Hepatocyte (in vitro differentiated cells): ENCODE measurements at regions not wholly inside any gene's neighbourhood (a gene's known extent, or its start where the extent isn't known, plus 50 kb on each side); places are given as distances from the start of the nearest gene placed in this dataset.
A peak's percentile ranks its signal among the peaks of the same experiment; 100 is the strongest.

Experiments used
- DNase-seq: peaks from one replicate; pipeline ENCODE4 v3.0.0-alpha.2; 2016; ENCODE audit warnings: low spot score
- H2AFZ ChIP-seq: fragments of 200-600 bp; sonication (generic); 2 replicates; pipeline ENCODE4 v1.6.0; 2016; ENCODE audit warnings: antibody characterized with exemption, mild to moderate bottlenecking
- H3K27ac ChIP-seq: fragments of 200-600 bp; sonication (generic); 2 replicates; pipeline ENCODE4 v1.5.1; 2016; ENCODE audit warnings: mild to moderate bottlenecking
- H3K27me3 ChIP-seq: fragments of 200-600 bp; sonication (generic); 2 replicates; pipeline ENCODE4 v1.6.1; 2016
- H3K36me3 ChIP-seq: fragments of 200-600 bp; sonication (generic); replicated peaks from 2 replicates; pipeline ENCODE4 v1.5.1; 2016; ENCODE audit warnings: low read depth; ENCODE audit not compliant: insufficient read depth
- H3K4me1 ChIP-seq: fragments of 200-600 bp; sonication (generic); 2 replicates; pipeline ENCODE4 v1.5.1; 2016; ENCODE audit warnings: mild to moderate bottlenecking, moderate library complexity; ENCODE audit not compliant: insufficient read depth
- H3K4me2 ChIP-seq: fragments of 200-600 bp; sonication (generic); 2 replicates; pipeline ENCODE4 v1.6.0; 2016
- H3K4me3 ChIP-seq: fragments of 200-600 bp; sonication (generic); 2 replicates; pipeline ENCODE4 v1.5.1; 2016; ENCODE audit warnings: mild to moderate bottlenecking
- H3K79me2 ChIP-seq: fragments of 200-600 bp; sonication (generic); 2 replicates; pipeline ENCODE4 v1.6.0; 2017; ENCODE audit warnings: mild to moderate bottlenecking
- H3K9me2 ChIP-seq: fragments of 200-600 bp; sonication (generic); replicated peaks from 2 replicates; pipeline ENCODE4 v1.6.0; 2017; ENCODE audit warnings: mild to moderate bottlenecking; ENCODE audit not compliant: insufficient read depth
- H3K9me3 ChIP-seq: fragments of 200-600 bp; sonication (generic); 2 replicates; pipeline ENCODE4 v1.5.1; 2016; ENCODE audit warnings: low read depth, mild to moderate bottlenecking
- H4K20me1 ChIP-seq: fragments of 200-600 bp; sonication (generic); 2 replicates; pipeline ENCODE4 v1.6.0; 2016; ENCODE audit warnings: mild to moderate bottlenecking; ENCODE audit not compliant: insufficient read depth, poor library complexity, severe bottlenecking
- EZH2 ChIP-seq: fragments of 200-600 bp; sonication (generic); IDR thresholded peaks from 2 replicates; pipeline ENCODE4 v1.6.1; 2016; ENCODE audit warnings: antibody characterized with exemption, mild to moderate bottlenecking, borderline replicate concordance
- EZH2phosphoT487 ChIP-seq: fragments of 200-600 bp; sonication (generic); IDR thresholded peaks from one replicate; pipeline ENCODE4 v1.6.1; 2018; ENCODE audit warnings: antibody characterized with exemption, mild to moderate bottlenecking, low read depth, moderate library complexity; ENCODE audit not compliant: unreplicated experiment, severe bottlenecking
- WGBS: methylation state at CpG from one replicate; pipeline ENCODE4 v1.1.6; 2016; ENCODE audit warnings: low lambda C conversion rate; ENCODE audit errors: missing lambda C conversion rate; 5-methylcytosine and 5-hydroxymethylcytosine counted together
- TF ChIP-seq, protein P1 (sequence below): fragments of 200-600 bp; sonication (generic); IDR thresholded peaks from 2 replicates; pipeline ENCODE4 v1.5.1; 2016; ENCODE audit warnings: antibody characterized with exemption, mild to moderate bottlenecking; ENCODE audit not compliant: poor library complexity

DNA sequence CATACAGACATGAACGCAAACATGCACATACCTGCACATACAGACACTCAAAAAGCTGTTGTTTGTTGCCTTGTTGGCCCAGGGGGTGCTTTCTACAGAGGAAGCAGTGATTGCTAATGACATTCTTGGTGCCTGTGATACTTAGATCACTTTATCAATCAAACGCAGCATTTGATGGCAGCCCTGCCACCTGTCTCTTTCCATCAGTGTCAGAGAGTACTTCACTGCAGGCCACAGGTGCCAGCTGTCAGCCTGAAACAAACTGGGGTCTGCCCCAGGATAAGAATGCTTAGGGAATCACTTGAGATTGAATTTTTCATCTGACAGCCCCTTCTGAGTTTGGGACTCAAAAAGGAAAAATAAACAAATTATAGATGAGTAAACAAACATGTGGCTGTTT, 388.9 kb upstream of the SGCD start:
- Histone ChIP-seq H2AFZ (no peak overlapping the region), H3K4me2 (no peak overlapping the region), H3K9me3 (no peaks in the 10 kb centered on the region), H3K36me3 (no peaks in the 10 kb centered on the region), H3K27me3 (no peaks in the 10 kb centered on the region), H3K79me2 (no peaks in the 10 kb centered on the region), H4K20me1 (no peaks in the 10 kb centered on the region), H3K9me2 (no peaks in the 10 kb centered on the region), H3K4me3 (no peak overlapping the region), H3K27ac (no peak overlapping the region), H3K4me1 (no peaks in the 10 kb centered on the region)
- no peak for DNase-seq
- TF ChIP-seq EZH2 = no peak
- TF ChIP-seq, protein P1, sequence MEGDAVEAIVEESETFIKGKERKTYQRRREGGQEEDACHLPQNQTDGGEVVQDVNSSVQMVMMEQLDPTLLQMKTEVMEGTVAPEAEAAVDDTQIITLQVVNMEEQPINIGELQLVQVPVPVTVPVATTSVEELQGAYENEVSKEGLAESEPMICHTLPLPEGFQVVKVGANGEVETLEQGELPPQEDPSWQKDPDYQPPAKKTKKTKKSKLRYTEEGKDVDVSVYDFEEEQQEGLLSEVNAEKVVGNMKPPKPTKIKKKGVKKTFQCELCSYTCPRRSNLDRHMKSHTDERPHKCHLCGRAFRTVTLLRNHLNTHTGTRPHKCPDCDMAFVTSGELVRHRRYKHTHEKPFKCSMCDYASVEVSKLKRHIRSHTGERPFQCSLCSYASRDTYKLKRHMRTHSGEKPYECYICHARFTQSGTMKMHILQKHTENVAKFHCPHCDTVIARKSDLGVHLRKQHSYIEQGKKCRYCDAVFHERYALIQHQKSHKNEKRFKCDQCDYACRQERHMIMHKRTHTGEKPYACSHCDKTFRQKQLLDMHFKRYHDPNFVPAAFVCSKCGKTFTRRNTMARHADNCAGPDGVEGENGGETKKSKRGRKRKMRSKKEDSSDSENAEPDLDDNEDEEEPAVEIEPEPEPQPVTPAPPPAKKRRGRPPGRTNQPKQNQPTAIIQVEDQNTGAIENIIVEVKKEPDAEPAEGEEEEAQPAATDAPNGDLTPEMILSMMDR = no peak
- 89% methylated on average over 2 of the region's 2 CpGs for WGBS

GRCh38 chr5:155941340-155941739, 385.6 kb upstream of the SGCD start:
- no peak overlapping the region for H3K4me2 ChIP-seq
- H3K79me2 ChIP-seq = no peaks in the 10 kb centered on the region
- H3K27ac ChIP-seq = no peak overlapping the region
- no peak overlapping the region for H2AFZ ChIP-seq
- H3K27me3 ChIP-seq = no peaks in the 10 kb centered on the region
- TF ChIP-seq EZH2phosphoT487 (no peak), EZH2 (no peak)
- TF ChIP-seq, protein P1 = no peak
- no peaks in the 10 kb centered on the region for H4K20me1 ChIP-seq
- H3K36me3 ChIP-seq = no peaks in the 10 kb centered on the region
- H3K9me2 ChIP-seq = no peaks in the 10 kb centered on the region
- DNase-seq = no peak
- H3K4me3 ChIP-seq = no peak overlapping the region
- no peaks in the 10 kb centered on the region for H3K4me1 ChIP-seq
- no peaks in the 10 kb centered on the region for H3K9me3 ChIP-seq

DNA sequence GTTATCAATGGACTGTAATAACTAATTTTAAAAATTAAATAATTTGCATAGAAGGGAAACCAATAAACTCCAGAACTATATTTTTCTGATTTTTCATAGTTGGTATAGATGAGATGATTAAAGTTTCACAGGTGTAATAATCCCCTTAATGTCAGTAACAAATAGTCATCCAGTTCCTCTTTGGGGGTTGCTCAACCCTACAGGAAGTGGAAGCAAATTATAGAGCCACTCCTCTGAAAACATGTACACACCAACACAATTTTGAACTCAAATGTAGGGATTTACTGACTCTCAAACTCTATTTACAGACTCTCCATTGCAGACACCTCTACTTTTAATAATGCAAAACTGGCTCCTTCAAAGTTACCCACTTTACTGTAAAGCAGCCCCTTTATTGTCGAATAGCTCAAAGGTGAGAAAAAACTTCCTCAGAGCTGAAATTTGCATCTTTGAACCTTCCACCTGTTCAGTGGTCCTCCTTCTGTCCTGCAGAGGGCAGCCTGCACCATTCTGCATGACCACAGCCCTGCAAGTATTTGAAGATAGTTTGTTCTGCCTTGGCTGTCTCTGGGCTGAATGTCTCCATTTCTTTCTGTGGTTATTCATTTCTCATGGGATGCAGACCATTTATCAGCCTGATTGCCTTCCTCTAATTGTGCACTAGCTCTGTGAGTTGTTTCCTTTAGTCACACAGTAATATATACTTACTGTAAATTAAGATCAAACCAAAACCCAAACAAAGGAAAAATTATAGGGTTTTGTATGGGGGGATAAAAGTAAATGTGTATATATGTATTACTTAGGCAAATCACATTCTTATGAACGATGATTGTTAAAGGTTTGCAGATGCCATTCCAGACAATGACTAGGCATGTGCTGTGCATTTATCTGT, 383.2 kb upstream of the SGCD start:
- Histone ChIP-seq H3K9me3 (no peaks in the 10 kb centered on the region), H3K36me3 (no peaks in the 10 kb centered on the region), H3K27ac (no peak overlapping the region), H2AFZ (no peak overlapping the region), H4K20me1 (no peaks in the 10 kb centered on the region), H3K4me2 (no peak overlapping the region), H3K79me2 (no peaks in the 10 kb centered on the region), H3K4me1 (peaks cover 3% of the 10 kb centered on the region), H3K9me2 (no peaks in the 10 kb centered on the region), H3K4me3 (no peak overlapping the region), H3K27me3 (no peaks in the 10 kb centered on the region)
- TF ChIP-seq, protein P1 = peak; percentile 89
- TF ChIP-seq EZH2phosphoT487 (no peak), EZH2 (no peak)
- DNase-seq = peak; percentile 80
- 34% methylated on average over 2 of the region's 2 CpGs for WGBS
